ENCODE measurements at regions not wholly inside any gene's neighbourhood (a gene's known extent, or its start where the extent isn't known, plus 50 kb on each side); places are given as distances from the start of the nearest gene placed in this dataset.

- TF ChIP-seq CTCF (IDR thresholded peaks at IDR 0.05), result no peak
- no peak for TF ChIP-seq EZH2phosphoT487 (IDR thresholded peaks at IDR 0.05)
- TF ChIP-seq EZH2 (IDR thresholded peaks at IDR 0.05), result no peak
Measured at GRCh38 chr1:56415258-56415657, 164.1 kb downstream of the PLPP3 start.

All from neural progenitor cell (in vitro differentiated cells).